HG03469 (cell line): ENCODE measurements at regions not wholly inside any gene's neighbourhood (a gene's known extent, or its start where the extent isn't known, plus 50 kb on each side); places are given as distances from the start of the nearest gene placed in this dataset.
"Not testable (repeated sequence)": the region's sequence is repeated elsewhere in the genome, so short reads cannot be mapped to it uniquely, and the experiment has no call there.

Source experiments
- ATAC-seq: cut with Tn5 transposase; IDR thresholded peaks from one replicate; pipeline ENCODE4 v1.9.1; 2021; ENCODE audit warnings: mild to moderate bottlenecking, moderate library complexity, moderate number of reproducible peaks; ENCODE audit not compliant: unreplicated experiment

DNA sequence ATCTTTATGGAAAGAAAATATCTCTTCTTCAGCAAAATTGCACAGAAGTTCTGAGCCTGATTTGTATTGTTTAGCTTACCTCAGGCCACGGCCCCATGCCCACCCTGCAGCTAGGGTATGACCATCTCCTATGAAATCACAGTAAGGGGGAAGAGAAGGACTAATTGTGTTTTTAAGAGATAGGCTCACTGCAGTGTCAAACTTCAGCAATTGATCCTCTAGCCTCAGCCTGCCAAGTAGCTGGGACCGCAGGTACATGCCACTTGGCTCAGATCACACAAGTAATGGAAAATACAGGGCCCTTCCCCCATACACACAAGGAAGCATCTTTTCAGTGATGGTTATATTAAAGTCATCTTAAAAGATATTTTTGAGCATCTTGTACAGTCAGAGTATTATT, 60.0 kb downstream of the DMAC1 start:
- ATAC-seq = no peak

DNA sequence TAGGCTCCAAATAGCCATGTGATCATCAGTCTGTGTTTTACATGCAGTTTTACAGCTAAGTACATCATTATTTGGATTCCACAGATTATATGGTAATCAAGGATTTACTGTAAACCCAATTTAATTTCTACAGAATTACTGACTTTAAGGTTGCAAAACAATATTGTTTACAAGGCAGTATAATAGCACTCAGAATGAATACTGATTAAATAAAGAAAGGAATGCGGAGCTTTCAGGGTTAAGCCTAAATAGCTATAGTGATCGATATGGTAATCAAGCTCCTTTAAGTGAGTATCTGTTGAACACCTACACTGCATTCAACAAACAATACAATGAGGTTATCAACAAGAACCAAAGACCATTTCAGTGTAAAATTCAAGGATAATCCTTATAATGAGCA, 64.3 kb downstream of the DMAC1 start:
- no peak for ATAC-seq

DNA sequence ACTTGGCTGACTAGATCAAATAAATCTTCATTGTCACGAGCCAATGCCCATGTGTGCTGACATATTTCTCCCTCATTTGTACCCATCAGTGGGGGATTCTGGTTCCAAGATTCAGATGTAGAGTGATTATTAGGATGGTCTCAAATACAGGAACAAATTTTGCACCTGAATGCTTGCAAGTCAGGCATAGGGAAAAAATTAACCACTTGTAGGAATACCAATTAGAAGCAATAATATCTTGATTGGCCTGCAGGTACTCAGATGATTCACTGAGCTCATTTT, 69.5 kb downstream of the DMAC1 start:
- no peak for ATAC-seq

DNA sequence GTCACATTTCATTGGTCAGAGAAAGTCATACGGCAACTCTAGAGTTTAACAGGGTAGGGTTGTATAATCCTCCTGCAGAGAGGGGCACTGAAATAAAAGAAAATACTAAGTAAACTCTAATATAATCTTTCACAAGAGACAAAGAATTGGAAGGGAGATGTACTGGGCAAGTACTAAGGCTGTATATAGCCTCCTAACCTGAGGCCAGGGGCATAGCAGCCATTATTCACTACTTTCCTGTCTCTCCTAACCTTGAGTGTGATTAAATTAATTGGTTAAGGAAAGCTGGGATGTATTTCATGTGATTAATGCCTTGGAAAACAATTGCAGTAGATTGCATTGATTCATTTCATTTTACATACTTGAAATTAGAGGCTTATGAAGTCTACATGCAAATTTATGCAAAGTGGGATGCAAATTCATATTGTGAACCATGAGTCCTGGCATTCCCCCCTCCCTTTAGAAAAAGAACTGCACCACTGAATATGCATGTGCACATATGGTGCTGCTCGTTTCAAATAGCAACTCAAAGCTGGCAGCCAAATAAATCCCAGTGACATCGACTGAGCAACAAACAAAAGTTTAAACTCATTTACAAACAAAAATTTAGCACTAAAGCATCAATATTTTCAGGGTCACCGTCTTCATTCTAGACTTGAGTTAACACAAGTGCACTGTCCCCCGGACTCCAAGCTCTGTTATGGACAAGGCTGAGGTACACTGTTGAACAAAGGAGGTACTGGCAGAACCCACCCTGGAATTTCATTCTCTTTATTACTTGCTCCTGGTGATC, 70.0 kb downstream of the DMAC1 start:
- ATAC-seq = no peak

DNA sequence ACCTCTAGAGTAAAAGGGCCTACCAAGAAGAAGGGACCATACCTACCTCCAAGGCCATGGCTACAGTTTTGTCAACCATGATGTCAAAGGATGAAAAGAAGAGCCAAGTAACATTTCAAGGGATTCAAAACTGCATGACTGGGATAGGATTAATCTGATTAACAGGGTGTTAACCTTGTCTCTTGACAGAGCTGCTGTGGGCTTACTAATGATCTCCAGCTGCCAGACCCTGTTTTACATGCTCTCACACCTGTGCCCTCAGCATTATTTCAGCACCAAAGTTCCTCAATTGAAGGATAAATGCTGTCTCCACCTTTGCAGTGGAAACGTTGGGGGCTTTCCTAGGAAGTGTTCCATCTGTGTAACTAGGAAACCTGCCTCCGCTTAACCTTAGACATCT, 78.3 kb downstream of the DMAC1 start:
- no peak for ATAC-seq

DNA sequence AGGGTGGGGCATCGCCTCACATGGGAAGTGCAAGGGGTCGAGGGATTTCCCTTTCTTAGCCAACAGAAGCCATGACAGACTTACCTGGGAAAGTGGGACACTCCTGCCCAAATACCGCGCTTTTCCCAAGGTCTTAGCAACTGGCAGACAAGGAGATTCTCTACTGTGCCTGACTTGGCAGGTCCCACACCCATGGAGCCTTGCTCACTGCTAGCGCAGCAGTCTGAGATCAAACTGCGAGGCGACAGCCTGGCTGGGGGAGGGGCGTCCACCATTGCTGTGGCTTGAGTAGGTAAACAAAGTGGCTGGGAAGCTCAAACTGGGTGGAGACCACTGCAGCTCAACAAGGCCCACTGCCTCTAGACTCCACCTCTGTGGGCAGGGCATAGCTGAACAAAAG, 86.5 kb downstream of the DMAC1 start:
- not testable (repeated sequence) for ATAC-seq

DNA sequence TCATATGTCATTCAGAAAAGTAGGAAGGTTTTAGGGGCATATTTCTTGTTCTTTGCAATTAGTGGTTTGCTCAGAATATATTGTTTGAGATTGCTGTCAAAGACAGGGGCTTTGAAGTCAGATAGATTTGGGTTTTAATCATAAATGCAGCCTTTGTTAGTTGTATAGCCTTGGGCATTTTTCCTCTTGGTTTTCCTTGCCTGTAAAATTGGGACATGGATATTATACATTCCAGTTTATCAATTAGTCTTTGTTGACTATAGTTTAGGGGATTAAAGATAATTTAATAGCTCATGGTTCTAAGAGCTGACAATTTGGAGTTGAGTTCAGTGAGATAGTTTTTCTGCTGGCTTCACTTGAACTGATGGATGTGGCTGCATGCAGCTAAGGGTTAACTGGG, 88.9 kb downstream of the DMAC1 start:
- no peak for ATAC-seq

DNA sequence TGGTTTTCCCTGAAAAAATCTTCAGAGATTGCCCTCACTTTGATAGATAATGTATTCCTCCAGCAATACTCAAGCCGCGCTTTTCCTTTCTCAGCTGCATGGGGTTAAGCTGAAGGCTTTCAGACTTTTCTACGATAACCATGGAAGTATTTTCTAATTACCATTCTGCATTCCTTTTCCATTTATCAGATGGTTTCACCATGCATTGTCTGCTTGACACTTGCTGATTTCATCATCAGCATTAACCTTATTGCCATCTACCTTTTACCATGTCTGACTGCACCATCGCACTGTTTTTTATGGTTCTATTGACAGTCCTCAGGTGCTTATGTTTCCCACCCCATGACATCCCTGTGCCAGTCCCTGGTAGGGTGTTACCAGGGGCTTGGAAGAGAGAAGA, 91.6 kb downstream of the DMAC1 start:
- no peak for ATAC-seq

GRCh38 chr9:7704543-7704942, 95.0 kb downstream of the DMAC1 start:
- no peak for ATAC-seq

GRCh38 chr9:7691909-7692308, 107.7 kb downstream of the DMAC1 start:
- no peak for ATAC-seq

DNA sequence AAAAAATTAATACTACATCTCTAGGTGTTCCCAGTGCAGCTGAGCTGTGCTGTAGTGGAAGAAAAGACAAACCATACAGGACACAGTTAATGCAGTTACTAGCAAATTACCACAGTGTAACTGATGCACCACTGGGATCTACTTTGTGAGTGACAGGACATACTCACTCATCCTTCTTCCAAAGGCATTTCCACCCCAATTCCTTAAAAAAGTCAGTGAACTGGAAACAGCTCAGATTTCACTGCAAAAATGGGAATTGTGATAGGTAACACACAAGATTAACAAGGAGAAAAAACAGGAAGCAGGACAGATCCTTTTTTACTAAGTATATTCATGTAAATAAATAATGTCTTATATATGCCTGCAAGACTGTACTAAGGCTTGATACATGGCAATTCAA, 109.6 kb downstream of the DMAC1 start:
- no peak for ATAC-seq

DNA sequence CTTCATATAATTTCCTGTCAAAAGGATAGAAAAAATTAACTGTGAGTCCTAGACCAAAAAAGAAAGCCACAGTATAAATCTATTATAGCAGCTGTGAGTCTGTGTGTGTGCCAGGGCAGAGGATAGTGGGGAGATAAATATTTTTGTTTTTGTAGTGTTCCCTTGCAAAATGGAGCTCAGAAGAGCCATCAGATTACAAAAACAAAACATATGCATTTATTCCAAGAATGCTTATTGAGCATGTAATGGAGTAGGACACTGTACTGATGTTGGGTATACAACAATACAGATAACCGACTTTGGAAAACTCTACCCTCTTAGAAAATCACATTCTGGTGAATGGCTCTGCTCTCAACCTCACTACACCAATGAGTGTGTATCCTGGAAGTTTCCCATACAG, 111.0 kb downstream of the DMAC1 start:
- no peak for ATAC-seq

GRCh38 chr9:7676609-7677156, 122.9 kb downstream of the DMAC1 start:
- ATAC-seq = no peak

DNA sequence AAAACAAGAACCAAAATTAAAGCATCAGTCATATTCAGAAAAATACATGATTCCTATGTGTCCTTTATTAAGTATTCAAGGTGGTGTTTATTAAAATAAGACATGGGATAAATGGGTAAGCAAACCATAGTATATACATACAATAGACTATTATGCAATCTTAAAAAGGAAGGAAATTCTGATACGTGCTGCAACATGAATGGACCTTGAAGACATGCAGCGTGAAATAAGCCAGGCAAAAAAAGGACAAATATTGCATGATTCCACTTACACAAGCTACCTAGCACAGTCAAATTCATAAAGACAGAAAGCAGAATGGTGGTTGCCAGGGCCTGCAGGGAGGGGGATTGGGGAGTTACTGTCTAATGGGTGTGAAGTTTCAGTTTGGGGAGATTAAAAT, 127.7 kb downstream of the DMAC1 start:
- ATAC-seq = no peak

DNA sequence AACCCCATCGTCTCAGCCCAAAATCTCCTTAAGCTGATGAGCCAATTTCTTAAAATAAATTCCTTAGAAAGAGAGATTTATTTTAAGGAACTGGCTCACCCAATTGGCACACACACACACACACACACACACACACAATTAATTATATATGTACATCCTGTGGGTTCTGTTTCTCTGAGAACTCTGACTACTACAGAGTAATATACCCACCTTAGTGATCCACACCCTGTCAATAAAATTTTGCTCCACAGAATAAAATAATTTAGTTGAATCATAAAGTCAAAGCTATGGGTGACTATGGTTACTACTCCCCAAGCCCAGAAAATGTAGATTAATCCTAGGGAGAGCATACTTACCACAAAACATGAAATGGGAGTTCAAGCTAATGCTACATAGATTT, 131.0 kb downstream of the DMAC1 start:
- ATAC-seq = no peak

GRCh38 chr9:7665874-7666273, 133.7 kb downstream of the DMAC1 start:
- no peak for ATAC-seq

DNA sequence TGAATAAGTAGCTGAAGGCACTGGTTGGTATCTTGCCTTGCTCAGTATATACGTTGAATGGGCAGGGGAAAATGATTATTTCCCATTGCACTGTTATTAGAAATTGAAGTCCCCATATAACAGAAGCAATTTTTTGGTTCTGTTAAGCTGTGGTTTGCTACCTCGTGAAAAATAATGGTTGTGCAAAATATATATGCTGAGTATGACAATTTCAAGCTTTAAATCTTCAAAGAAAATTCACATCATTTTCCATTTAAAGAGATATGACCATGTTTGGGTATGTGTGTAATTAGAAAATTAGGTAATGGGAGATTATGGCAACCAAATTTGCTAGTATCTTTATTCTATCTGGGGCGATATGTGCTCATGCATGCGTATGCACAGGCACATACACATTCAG, 139.8 kb downstream of the DMAC1 start:
- ATAC-seq = no peak

DNA sequence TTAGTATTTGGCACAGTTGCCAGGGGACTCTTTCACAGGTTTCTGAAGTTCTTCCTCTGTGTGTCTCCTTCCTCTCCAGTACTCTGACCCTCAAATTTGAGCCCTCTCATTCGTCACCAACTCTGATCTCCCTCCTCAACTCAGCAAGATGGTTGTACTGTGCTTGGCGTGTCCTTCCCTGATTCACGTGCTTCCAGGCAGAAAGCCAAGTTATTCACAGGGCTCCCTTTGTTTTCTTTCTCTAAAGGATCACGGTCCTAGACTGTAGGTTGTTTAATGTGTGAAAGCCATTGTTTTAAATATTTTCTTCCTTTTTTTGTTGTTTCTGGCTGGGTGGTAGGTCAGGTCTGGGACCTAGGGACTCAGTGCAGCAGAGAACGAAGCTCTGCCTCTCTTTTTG, 142.9 kb downstream of the DMAC1 start:
- ATAC-seq = no peak

GRCh38 chr9:7653262-7653661, 146.3 kb downstream of the DMAC1 start:
- ATAC-seq = no peak

DNA sequence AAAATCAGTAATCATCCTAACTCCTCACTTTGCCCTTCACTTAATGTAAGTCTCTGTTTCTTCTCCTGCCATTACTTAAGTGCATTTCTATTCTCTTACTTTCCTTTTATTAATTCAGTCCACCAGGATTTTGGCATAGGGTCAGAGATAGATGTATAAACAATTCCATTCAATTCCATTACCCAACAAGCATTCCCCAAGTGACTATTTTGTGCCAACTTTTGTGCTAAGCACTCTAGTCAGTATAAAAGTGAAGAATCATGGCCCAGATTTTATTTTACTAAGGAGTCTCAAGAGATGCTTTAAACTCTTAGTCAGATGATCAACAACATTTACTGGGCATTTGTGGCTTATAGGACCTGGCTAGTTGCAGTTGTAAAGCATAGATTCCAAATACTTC, 159.3 kb downstream of the DMAC1 start:
- no peak for ATAC-seq

DNA sequence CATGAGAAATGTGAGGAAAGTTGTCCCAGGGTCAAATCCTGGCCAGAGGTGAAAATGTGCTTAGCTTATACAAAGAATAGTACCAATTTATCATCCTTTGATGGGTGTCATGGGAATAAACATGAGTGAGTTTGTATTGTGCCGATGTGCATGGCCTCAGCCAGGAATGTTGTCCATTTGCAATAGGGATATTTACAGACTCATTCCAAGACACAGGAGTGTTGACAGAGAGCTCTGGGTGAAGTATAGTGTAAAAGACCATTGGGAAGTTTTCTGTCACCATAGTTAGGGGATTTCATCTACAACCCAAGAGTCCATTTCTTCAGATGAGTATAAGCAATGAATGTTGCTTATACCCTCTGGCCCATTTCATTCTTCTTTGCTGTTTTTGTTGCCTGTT, 160.1 kb downstream of the DMAC1 start:
- no peak for ATAC-seq

DNA sequence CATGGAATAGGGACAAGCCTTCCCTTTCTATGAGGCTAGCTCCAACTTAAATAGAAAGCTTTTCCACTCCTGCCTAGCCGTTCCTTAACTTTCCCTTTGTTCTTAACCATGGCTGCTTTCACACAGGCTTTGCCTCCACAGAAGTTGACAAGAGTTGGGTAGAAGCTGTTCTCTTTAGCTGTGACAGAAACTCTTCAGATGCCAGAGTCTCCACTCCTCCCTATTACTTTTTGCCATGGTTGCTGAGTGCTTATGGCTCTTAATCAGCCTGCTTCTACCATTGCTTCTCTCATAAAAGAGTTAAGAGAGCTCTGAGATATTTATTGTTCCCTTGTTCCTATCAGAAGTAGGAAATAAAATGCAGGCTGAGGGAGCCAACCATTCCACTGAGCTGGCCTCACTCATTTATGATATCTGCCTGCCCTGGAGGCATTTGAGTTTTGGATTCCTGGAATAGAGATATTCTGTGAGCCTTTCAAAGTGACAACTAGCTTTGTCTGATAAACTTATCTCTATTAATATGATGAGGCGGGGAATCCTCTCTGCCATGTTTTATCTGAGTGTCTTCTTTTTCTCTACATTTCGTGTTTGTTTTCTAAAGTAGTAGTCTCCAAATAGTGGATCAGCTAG, 162.6 kb downstream of the DMAC1 start:
- ATAC-seq = no peak

- no peak for ATAC-seq
Measured at GRCh38 chr9:7636309-7636708, 163.3 kb downstream of the DMAC1 start.
